ENCODE measurements at regions not wholly inside any gene's neighbourhood (a gene's known extent, or its start where the extent isn't known, plus 50 kb on each side); places are given as distances from the start of the nearest gene placed in this dataset.

DNA sequence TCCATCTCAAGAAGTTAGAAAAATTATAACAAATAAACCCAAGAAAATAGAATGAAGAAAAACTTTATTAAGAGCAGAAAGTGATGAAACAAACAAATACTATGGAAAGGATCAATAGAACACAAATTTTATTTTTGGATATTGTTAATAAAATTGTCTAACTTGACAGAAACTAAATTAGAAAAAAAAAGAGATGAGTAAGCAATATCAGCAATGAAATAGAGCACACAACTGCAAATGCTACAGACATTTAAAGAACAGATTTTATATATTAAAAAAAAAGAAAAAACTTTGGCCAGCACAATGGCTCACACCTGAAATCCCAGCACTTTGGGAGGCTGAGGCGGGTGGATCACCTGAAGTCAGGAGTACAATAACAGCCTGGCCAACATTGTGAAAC lies 628.0 kb downstream of the EPHA7 start:
- 10% methylated on average over 1 of the region's 1 CpG for WGBS (ENCODE audit: missing lambda C conversion rate)
- no peak for FAIRE-seq

GRCh38 chr6:92790381-92790780 lies 629.0 kb downstream of the EPHA7 start:
- Histone ChIP-seq H3K27ac (no peak overlapping the region), H3K4me2 (no peak overlapping the region), H3K9me3 (no peaks in the 10 kb centered on the region), H3K4me1 (no peaks in the 10 kb centered on the region), H3K4me3 (no peak overlapping the region)
- ChIA-PET CTCF (no interaction called here), POLR2A (no interaction called here)
- no peak for DNase-seq (ENCODE audit: low read depth in 1 of 2, low spot score in 1 of 2)
- WGBS (ENCODE audit: missing lambda C conversion rate): 1% methylated on average over 3 of the region's 3 CpGs
- no peak for ATAC-seq
- FAIRE-seq: no peak
- TF ChIP-seq RFX5 (IDR thresholded peaks at IDR 0.05) (no peak), MAFK (IDR thresholded peaks at IDR 0.05; ENCODE audit: partially characterized antibody) (no peak), RNF2 (IDR thresholded peaks at IDR 0.05; ENCODE audit: borderline replicate concordance, low read depth) (no peak), RARB (CRISPR knock-in tag; IDR thresholded peaks at IDR 0.05) (no peak), RAD21 (conservative IDR thresholded peaks at IDR 0.05 in 1 of 2, IDR thresholded peaks at IDR 0.05 in 1 of 2) (no peak), FOSB (CRISPR knock-in tag; IDR thresholded peaks at IDR 0.05) (no peak), HES2 (IDR thresholded peaks at IDR 0.05) (no peak)

More for the DNA sequence above, 628.0 kb downstream of the EPHA7 start:
- no peak overlapping the region for H3K4me2 ChIP-seq
- no peaks in the 10 kb centered on the region for H3K4me1 ChIP-seq
- no peaks in the 10 kb centered on the region for H3K9me3 ChIP-seq
- ATAC-seq (no peak), DNase-seq (ENCODE audit: low read depth in 1 of 2, low spot score in 1 of 2) (no peak)
- no peak overlapping the region for H3K27ac ChIP-seq
- no peak overlapping the region for H3K4me3 ChIP-seq
- POLR2A ChIA-PET: no interaction called here
- TF ChIP-seq CBX2 (IDR thresholded peaks at IDR 0.05; ENCODE audit: borderline replicate concordance, low read depth) (no peak), BCL3 (IDR thresholded peaks at IDR 0.05) (no peak), FOSB (CRISPR knock-in tag; IDR thresholded peaks at IDR 0.05) (no peak), ZSCAN20 (CRISPR knock-in tag; IDR thresholded peaks at IDR 0.05) (no peak), ZC3H11A (IDR thresholded peaks at IDR 0.05) (no peak), HES2 (IDR thresholded peaks at IDR 0.05) (no peak), SREBF2 (IDR thresholded peaks at IDR 0.05) (no peak), JUNB (IDR thresholded peaks at IDR 0.05) (no peak), HOXB5 (CRISPR knock-in tag; IDR thresholded peaks at IDR 0.05) (no peak), EHF (CRISPR knock-in tag; IDR thresholded peaks at IDR 0.05) (no peak), CTCF (IDR thresholded peaks at IDR 0.05) (no peak), FOXS1 (CRISPR knock-in tag; IDR thresholded peaks at IDR 0.05) (no peak), HDAC2 (IDR thresholded peaks at IDR 0.05) (no peak), RFX5 (IDR thresholded peaks at IDR 0.05) (no peak), RAD21 (conservative IDR thresholded peaks at IDR 0.05 in 1 of 2, IDR thresholded peaks at IDR 0.05 in 1 of 2) (no peak), GATA3 (IDR thresholded peaks at IDR 0.05; ENCODE audit: borderline replicate concordance) (no peak), POLR2AphosphoS2 (conservative IDR thresholded peaks at IDR 0.05; ENCODE audit: low read length) (no peak)
- TF ChIP-seq, protein P1, sequence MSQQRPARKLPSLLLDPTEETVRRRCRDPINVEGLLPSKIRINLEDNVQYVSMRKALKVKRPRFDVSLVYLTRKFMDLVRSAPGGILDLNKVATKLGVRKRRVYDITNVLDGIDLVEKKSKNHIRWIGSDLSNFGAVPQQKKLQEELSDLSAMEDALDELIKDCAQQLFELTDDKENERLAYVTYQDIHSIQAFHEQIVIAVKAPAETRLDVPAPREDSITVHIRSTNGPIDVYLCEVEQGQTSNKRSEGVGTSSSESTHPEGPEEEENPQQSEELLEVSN (IDR thresholded peaks at IDR 0.05; ENCODE audit: borderline replicate concordance, low read depth): no peak
- TF ChIP-seq, protein P2, sequence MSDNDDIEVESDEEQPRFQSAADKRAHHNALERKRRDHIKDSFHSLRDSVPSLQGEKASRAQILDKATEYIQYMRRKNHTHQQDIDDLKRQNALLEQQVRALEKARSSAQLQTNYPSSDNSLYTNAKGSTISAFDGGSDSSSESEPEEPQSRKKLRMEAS (IDR thresholded peaks at IDR 0.05): no peak
- CTCF ChIA-PET: no interaction called here
